ENCODE measurements at regions not wholly inside any gene's neighbourhood (a gene's known extent, or its start where the extent isn't known, plus 50 kb on each side); places are given as distances from the start of the nearest gene placed in this dataset.

DNA sequence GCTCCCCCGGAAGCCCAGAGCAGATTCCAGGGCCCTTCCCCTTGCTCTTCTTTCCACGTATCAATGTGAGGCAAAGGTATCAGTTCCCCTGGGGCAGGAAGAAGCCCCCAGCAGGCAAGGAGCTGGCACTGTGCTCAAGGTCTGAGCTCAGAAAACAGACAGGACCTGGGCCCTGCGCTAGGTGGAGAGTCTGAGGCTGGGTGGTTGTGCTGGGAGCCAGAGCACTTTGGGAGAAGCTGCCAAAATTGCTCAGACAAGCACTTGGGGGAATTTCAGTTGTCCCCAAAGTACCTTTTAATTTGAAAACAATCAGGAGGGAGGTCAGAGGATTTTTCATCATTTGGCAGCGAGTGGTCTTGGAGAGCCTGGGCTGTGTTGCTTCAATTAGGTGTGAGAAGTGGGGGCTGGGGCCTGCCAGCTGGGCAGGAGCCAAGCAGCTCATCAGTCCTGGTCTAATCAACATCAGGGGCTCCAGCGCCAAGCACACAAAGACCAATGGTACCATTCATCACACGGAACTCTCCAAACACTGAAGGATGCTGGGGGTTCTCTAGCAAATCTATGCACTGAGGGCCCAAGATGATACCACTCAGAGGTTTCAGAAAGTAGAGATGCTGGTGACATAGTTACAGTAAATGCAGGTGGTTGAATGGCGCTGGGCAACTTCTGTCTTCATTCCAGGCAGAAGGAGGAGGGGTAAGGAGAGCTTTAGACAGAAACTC, 176.5 kb downstream of the SNX18 start:
- TF ChIP-seq ZFX (IDR thresholded peaks at IDR 0.05): no peak
- TF ChIP-seq, protein P1, sequence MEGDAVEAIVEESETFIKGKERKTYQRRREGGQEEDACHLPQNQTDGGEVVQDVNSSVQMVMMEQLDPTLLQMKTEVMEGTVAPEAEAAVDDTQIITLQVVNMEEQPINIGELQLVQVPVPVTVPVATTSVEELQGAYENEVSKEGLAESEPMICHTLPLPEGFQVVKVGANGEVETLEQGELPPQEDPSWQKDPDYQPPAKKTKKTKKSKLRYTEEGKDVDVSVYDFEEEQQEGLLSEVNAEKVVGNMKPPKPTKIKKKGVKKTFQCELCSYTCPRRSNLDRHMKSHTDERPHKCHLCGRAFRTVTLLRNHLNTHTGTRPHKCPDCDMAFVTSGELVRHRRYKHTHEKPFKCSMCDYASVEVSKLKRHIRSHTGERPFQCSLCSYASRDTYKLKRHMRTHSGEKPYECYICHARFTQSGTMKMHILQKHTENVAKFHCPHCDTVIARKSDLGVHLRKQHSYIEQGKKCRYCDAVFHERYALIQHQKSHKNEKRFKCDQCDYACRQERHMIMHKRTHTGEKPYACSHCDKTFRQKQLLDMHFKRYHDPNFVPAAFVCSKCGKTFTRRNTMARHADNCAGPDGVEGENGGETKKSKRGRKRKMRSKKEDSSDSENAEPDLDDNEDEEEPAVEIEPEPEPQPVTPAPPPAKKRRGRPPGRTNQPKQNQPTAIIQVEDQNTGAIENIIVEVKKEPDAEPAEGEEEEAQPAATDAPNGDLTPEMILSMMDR (conservative IDR thresholded peaks at IDR 0.05): no peak
